ENCODE measurements at regions not wholly inside any gene's neighbourhood (a gene's known extent, or its start where the extent isn't known, plus 50 kb on each side); places are given as distances from the start of the nearest gene placed in this dataset.

- ATAC-seq = no peak
- Mint-ChIP-seq H3K27ac (no peak overlapping the region), H3K36me3 (ENCODE audit: low read depth) (no peaks in the 10 kb centered on the region), H3K4me1 (no peaks in the 10 kb centered on the region), H3K27me3 (no peaks in the 10 kb centered on the region), H3K4me3 (no peak overlapping the region)
- no peak for DNase-seq
- H3K9me3 ChIP-seq (ENCODE audit: control insufficient read depth, low read length, poor library complexity, severe bottlenecking) = no peaks in the 10 kb centered on the region
Measured at GRCh38 chr4:116400480-116400879, 684.9 kb downstream of the TRAM1L1 start.

DNA sequence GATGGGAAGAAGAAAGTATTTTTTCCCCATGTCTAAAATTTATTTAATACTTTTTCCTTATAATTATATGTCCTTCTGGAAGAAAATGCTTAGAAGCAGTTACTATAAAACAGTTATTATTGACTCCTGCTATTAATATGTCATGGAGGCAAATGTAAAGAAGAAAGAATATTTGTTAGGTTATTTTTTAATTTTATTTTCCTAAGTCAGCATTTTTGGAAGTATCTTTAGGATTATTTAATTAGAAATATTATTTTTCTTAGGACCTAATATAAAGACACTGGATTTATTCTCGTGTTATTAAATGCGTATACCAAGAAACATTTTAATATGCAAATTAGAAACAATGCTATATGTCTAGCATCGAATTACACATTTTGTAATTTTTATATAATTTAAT is 687.7 kb downstream of the TRAM1L1 start:
- Mint-ChIP-seq H3K36me3 (ENCODE audit: low read depth) (no peaks in the 10 kb centered on the region), H3K27me3 (no peaks in the 10 kb centered on the region), H3K4me3 (no peak overlapping the region), H3K4me1 (no peaks in the 10 kb centered on the region), H3K27ac (no peak overlapping the region)
- H3K9me3 ChIP-seq (ENCODE audit: control insufficient read depth, low read length, poor library complexity, severe bottlenecking) = no peaks in the 10 kb centered on the region
- no peak for ATAC-seq
- DNase-seq = no peak

DNA sequence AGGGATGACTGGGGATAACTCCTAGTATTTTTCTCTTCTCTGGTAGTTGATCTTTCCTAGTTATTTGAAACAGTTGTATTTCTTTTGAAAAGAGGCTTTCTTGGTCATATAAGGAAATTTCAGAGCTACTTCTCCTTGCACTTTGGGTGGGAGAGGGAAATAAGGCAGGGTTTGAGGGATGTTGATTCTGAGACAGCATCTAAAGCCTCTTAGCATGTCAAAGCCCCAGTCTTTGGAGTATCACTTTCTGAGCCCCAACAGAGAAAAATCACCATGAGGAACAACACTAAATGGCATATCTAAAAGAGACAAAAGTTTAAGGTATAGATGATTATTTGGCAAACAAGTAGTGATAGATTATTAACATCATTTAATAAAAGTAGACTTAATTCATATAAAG is 688.1 kb downstream of the TRAM1L1 start:
- ATAC-seq (no peak), DNase-seq (no peak)
- H3K4me1 Mint-ChIP-seq = no peaks in the 10 kb centered on the region
- H3K36me3 Mint-ChIP-seq (ENCODE audit: low read depth) = no peaks in the 10 kb centered on the region
- no peaks in the 10 kb centered on the region for H3K9me3 ChIP-seq (ENCODE audit: control insufficient read depth, low read length, poor library complexity, severe bottlenecking)
- no peaks in the 10 kb centered on the region for H3K27me3 Mint-ChIP-seq
- no peak overlapping the region for H3K4me3 Mint-ChIP-seq
- H3K27ac Mint-ChIP-seq = no peak overlapping the region

DNA sequence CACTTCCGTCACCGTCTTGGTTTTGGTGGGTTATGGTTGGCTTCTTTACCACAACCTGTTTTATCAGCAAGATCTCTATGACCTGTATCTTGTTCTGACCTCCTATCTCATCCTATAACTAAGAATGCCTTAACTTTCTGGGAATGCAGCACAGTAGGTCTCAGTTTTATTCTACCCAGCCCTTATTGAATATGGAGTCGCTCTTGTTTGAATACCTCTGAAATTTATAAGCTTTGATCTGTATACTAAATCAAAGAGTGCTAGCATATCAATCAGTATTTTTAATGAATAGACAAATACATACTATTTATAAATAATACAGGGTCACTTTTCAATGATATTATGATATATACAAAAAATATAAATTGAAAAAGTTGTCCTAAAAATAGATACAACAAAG is 690.0 kb downstream of the TRAM1L1 start:
- H3K27me3 Mint-ChIP-seq = no peaks in the 10 kb centered on the region

GRCh38 chr4:116391020-116391419 is 694.4 kb downstream of the TRAM1L1 start:
- DNase-seq = no peak
- no peak overlapping the region for H3K27ac Mint-ChIP-seq
- H3K36me3 Mint-ChIP-seq (ENCODE audit: low read depth) = no peaks in the 10 kb centered on the region
- no peaks in the 10 kb centered on the region for H3K9me3 ChIP-seq (ENCODE audit: control insufficient read depth, low read length, poor library complexity, severe bottlenecking)
- no peak overlapping the region for H3K4me3 Mint-ChIP-seq
- no peaks in the 10 kb centered on the region for H3K4me1 Mint-ChIP-seq
- H3K27me3 Mint-ChIP-seq = no peaks in the 10 kb centered on the region
- no peak for ATAC-seq

More for the DNA sequence above, 690.0 kb downstream of the TRAM1L1 start:
- ATAC-seq = no peak
- no peak overlapping the region for H3K4me3 Mint-ChIP-seq
- no peaks in the 10 kb centered on the region for H3K36me3 Mint-ChIP-seq (ENCODE audit: low read depth)
- H3K9me3 ChIP-seq (ENCODE audit: control insufficient read depth, low read length, poor library complexity, severe bottlenecking) = no peaks in the 10 kb centered on the region
- no peak overlapping the region for H3K27ac Mint-ChIP-seq
- no peaks in the 10 kb centered on the region for H3K4me1 Mint-ChIP-seq
- no peak for DNase-seq

DNA sequence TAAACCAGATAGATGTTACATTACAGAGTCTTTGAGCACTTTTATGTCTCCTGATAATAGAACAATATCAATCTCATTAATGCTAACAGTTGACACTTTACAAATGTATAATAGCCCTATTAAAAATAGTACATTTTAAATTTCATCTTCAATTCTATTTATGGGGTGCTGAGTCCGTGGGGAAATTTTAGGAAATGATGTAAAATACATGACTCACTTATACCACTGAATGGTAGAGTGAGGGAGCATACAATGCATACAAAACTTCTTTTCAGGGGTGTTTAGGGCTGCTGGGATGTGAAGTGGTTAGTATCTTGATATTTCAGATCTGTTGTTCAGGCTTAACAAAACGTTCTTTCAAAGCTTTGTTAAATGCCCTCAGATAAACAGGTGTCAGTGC is 696.2 kb downstream of the TRAM1L1 start:
- Mint-ChIP-seq H3K4me1 (no peaks in the 10 kb centered on the region), H3K27me3 (no peaks in the 10 kb centered on the region), H3K27ac (no peak overlapping the region), H3K36me3 (ENCODE audit: low read depth) (no peaks in the 10 kb centered on the region), H3K4me3 (no peak overlapping the region)
- DNase-seq (no peak), ATAC-seq (no peak)
- H3K9me3 ChIP-seq (ENCODE audit: control insufficient read depth, low read length, poor library complexity, severe bottlenecking) = no peaks in the 10 kb centered on the region

DNA sequence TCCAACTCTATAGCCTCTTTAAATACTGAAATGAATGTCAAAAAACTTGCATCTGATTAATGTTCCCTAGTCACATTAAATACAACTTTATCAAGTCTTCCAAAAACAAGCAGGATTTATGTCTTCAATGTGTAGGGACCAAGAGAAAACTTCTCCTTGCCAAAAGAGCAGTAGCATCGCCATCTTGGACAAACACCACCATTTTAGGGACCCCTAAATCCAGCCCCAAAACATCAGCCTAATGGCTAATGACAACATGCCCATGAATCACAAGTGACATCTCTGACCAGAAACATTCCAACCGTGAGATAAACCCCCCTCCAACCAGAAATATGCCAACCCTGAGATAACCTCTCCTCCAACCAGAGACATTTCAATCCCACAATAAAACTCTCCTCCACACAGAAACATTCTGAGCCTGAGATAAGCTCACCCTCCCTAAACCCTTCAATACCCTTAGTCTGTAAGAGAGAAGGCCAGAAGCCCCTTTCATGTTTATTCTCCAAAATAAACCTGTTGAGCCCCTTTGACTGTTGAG is 697.4 kb downstream of the TRAM1L1 start:
- no peaks in the 10 kb centered on the region for H3K4me1 Mint-ChIP-seq
- no peaks in the 10 kb centered on the region for H3K9me3 ChIP-seq (ENCODE audit: control insufficient read depth, low read length, poor library complexity, severe bottlenecking)
- no peaks in the 10 kb centered on the region for H3K36me3 Mint-ChIP-seq (ENCODE audit: low read depth)
- no peak overlapping the region for H3K4me3 Mint-ChIP-seq
- no peak for DNase-seq
- ATAC-seq = no peak
- no peaks in the 10 kb centered on the region for H3K27me3 Mint-ChIP-seq
- no peak overlapping the region for H3K27ac Mint-ChIP-seq

DNA sequence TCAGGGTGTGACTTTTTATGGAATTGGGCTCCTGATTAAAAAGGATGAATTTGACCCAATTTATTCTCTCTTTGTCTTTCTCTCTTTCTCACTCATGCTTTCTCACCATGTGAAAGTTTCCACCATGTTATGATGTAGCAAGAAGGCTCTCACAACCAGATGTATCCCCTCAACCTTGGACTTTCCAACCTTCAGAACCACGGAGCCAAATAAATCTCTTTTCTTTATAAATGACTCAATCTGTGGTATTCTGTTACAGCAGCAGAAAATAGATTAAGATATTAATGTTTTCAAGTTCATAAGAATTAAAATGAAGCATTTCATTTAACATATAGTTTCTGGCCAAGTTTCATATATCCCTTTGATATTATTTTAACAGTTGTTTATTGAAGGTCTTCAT is 698.5 kb downstream of the TRAM1L1 start:
- Mint-ChIP-seq H3K27me3 (no peaks in the 10 kb centered on the region), H3K27ac (no peak overlapping the region), H3K4me1 (no peaks in the 10 kb centered on the region), H3K4me3 (no peak overlapping the region), H3K36me3 (ENCODE audit: low read depth) (no peaks in the 10 kb centered on the region)
- ATAC-seq (no peak), DNase-seq (no peak)
- no peaks in the 10 kb centered on the region for H3K9me3 ChIP-seq (ENCODE audit: control insufficient read depth, low read length, poor library complexity, severe bottlenecking)

DNA sequence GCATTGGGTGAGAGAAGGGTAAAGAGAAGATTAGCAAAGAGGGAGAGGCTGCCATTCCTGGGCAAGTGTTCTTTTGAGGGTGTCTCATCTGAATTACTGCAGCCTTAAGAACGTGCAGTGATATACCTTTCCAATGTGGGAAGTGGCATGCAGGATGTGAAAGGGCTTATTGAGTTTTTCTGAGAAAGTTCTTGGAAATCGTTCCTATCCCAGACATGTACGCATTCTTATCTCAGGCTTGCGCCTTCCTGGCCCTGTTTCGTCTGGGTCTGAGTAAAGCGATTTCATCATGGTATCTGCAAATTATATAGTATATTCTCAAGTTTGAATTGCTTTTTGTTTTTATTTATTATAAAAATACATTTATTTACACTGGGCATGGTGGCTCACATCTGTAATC is 699.8 kb downstream of the TRAM1L1 start:
- Mint-ChIP-seq H3K27ac (no peak overlapping the region), H3K36me3 (ENCODE audit: low read depth) (no peaks in the 10 kb centered on the region), H3K4me3 (no peak overlapping the region), H3K27me3 (no peaks in the 10 kb centered on the region), H3K4me1 (no peaks in the 10 kb centered on the region)
- DNase-seq (no peak), ATAC-seq (no peak)
- no peaks in the 10 kb centered on the region for H3K9me3 ChIP-seq (ENCODE audit: control insufficient read depth, low read length, poor library complexity, severe bottlenecking)

GRCh38 chr4:116374815-116375214 is 710.6 kb downstream of the TRAM1L1 start:
- Mint-ChIP-seq H3K27ac (no peak overlapping the region), H3K36me3 (ENCODE audit: low read depth) (no peaks in the 10 kb centered on the region), H3K4me1 (no peaks in the 10 kb centered on the region), H3K4me3 (no peak overlapping the region), H3K27me3 (no peaks in the 10 kb centered on the region)
- no peaks in the 10 kb centered on the region for H3K9me3 ChIP-seq (ENCODE audit: control insufficient read depth, low read length, poor library complexity, severe bottlenecking)
- no peak for DNase-seq
- no peak for ATAC-seq

DNA sequence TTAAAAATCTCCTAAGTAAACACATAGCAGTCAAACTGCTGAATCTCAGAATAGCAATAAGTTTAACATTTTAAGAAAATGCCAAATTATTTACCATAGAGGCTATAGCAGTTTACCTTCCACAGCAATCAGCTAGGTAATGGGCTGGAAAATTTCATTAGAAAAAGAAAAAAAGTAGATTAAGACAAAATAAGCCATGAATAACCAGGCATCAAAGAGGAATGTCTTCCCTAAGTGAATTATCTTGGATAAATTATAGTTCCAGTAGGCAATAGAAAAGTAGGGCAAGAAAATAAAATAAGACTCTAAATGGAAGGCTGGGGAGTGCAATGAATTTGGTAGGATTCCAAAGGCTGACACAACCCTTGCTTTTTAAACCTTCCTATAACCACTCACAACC is 722.8 kb downstream of the TRAM1L1 start:
- no peak for DNase-seq
- Mint-ChIP-seq H3K27me3 (no peaks in the 10 kb centered on the region), H3K27ac (no peak overlapping the region)

DNA sequence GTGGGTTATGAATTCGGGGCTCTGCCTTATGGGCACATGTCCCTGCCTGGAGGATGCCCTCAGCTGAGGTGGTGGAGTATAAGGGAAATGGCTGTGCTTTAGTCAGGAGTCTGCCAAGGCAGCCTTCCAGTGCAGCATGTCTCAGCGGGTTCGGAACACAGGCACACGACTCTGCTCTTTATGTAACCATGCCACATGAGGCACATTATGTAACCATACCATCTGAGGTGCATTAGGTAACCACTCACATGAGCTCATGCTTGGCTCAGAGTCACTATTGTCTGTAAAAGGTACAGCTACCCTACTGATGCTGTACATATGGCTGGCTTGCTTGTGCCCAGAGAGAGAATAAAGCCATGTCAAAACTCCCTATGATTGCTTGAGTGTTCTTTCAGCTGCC is 723.6 kb downstream of the TRAM1L1 start:
- Mint-ChIP-seq H3K27ac (no peak overlapping the region), H3K27me3 (no peaks in the 10 kb centered on the region), H3K4me1 (no peaks in the 10 kb centered on the region), H3K36me3 (ENCODE audit: low read depth) (no peaks in the 10 kb centered on the region), H3K4me3 (no peak overlapping the region)
- DNase-seq (no peak), ATAC-seq (no peak)
- H3K9me3 ChIP-seq (ENCODE audit: control insufficient read depth, low read length, poor library complexity, severe bottlenecking) = no peaks in the 10 kb centered on the region

More for the DNA sequence above, 722.8 kb downstream of the TRAM1L1 start:
- no peak overlapping the region for H3K4me3 Mint-ChIP-seq
- H3K4me1 Mint-ChIP-seq = no peaks in the 10 kb centered on the region
- no peaks in the 10 kb centered on the region for H3K36me3 Mint-ChIP-seq (ENCODE audit: low read depth)
- no peaks in the 10 kb centered on the region for H3K9me3 ChIP-seq (ENCODE audit: control insufficient read depth, low read length, poor library complexity, severe bottlenecking)
- ATAC-seq = no peak

GRCh38 chr4:116358633-116359222 is 726.6 kb downstream of the TRAM1L1 start:
- DNase-seq = peak in 1 of 3 donors; percentile 7
- H3K27ac Mint-ChIP-seq = no peak overlapping the region
- H3K9me3 ChIP-seq (ENCODE audit: control insufficient read depth, low read length, poor library complexity, severe bottlenecking) = no peaks in the 10 kb centered on the region
- H3K27me3 Mint-ChIP-seq = no peaks in the 10 kb centered on the region
- no peaks in the 10 kb centered on the region for H3K4me1 Mint-ChIP-seq
- H3K4me3 Mint-ChIP-seq = no peak overlapping the region
- peak; percentile 64 for ATAC-seq
- H3K36me3 Mint-ChIP-seq (ENCODE audit: low read depth) = no peaks in the 10 kb centered on the region

DNA sequence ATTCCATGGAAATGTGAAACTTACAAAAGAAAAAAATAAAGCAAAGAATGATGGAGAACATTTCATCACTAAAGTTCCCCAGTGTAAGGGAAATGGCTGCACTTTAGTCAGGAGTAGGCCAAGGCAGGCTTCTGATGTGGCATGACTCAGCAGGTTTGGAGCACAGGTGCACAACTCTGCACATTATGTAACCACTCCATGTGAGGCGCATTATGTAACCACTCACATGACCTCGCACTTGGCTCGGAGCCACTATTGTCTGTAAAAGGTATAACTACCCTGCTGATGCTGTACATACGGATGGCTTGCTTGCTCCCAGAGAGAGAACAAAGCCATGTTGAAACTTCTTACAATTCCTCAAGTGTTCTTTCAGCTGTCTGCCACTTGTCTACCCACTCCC is 727.6 kb downstream of the TRAM1L1 start:
- no peaks in the 10 kb centered on the region for H3K9me3 ChIP-seq (ENCODE audit: control insufficient read depth, low read length, poor library complexity, severe bottlenecking)
- peak in 1 of 3 donors; percentile 7 for DNase-seq
- ATAC-seq = peak; percentile 65
- H3K27me3 Mint-ChIP-seq = no peaks in the 10 kb centered on the region
- no peaks in the 10 kb centered on the region for H3K36me3 Mint-ChIP-seq (ENCODE audit: low read depth)
- H3K4me1 Mint-ChIP-seq = no peaks in the 10 kb centered on the region
- H3K4me3 Mint-ChIP-seq = no peak overlapping the region
- peak overlapping the region; percentile 3 for H3K27ac Mint-ChIP-seq

All from T-helper 17 cell (primary cell).